ENCODE measurements at regions not wholly inside any gene's neighbourhood (a gene's known extent, or its start where the extent isn't known, plus 50 kb on each side); places are given as distances from the start of the nearest gene placed in this dataset.

GRCh38 chr22:44610071-44610470 is 91.9 kb upstream of the PRR5 start:
- CTCF ChIA-PET (ENCODE audit: low intra/inter-chr PET ratio), result no interaction called here
- TF ChIP-seq TCF7L2 (IDR thresholded peaks at IDR 0.05; ENCODE audit: low read depth, low read length) (no peak), ZNF707 (CRISPR knock-in tag; conservative IDR thresholded peaks at IDR 0.05) (no peak), RFX7 (CRISPR knock-in tag; IDR thresholded peaks at IDR 0.05) (no peak), ZBTB7A (IDR thresholded peaks at IDR 0.05; ENCODE audit: borderline replicate concordance, control insufficient read depth, low read depth, low read length) (no peak), ARID1B (IDR thresholded peaks at IDR 0.05) (no peak), FUS (optimal IDR thresholded peaks at IDR 0.05; ENCODE audit: low read depth, low read length) (no peak), KAT2B (IDR thresholded peaks at IDR 0.05; ENCODE audit: low read depth, low read length) (no peak), E2F3 (CRISPR knock-in tag; IDR thresholded peaks at IDR 0.05) (no peak), TCF7 (IDR thresholded peaks at IDR 0.05; ENCODE audit: borderline replicate concordance) (no peak), HOMEZ (CRISPR knock-in tag; IDR thresholded peaks at IDR 0.05) (no peak)
- Histone ChIP-seq H2AFZ (ENCODE audit: low read depth, low read length) (no peak overlapping the region), H3K9me3 (replicated peaks; ENCODE audit: control insufficient read depth, insufficient read depth, low read depth, low read length) (no peaks in the 10 kb centered on the region), H3K36me3 (ENCODE audit: control insufficient read depth, insufficient read depth, low read length) (no peaks in the 10 kb centered on the region), H3K4me2 (ENCODE audit: insufficient read depth, low read length) (no peak overlapping the region), H3K27me3 (ENCODE audit: control insufficient read depth in 2 of 2, insufficient read depth in 2 of 2, low read length in 2 of 2) (peaks cover 0 to 32% of the 10 kb centered on the region in 2 experiments; a peak in 1 of 5 replicates), H3K4me1 (replicated peaks in 1 of 2; ENCODE audit: control insufficient read depth in 2 of 2, insufficient read depth in 2 of 2, low read length in 2 of 2) (no peaks in the 10 kb centered on the region; a peak in 1 of 5 replicates), H3K9me1 (ENCODE audit: control insufficient read depth, insufficient read depth, low read length) (no peaks in the 10 kb centered on the region), H4K20me1 (replicated peaks; ENCODE audit: control insufficient read depth, insufficient read depth, low read length) (no peaks in the 10 kb centered on the region), H3K9ac (ENCODE audit: insufficient read depth in 1 of 2, low read depth in 2 of 2, low read length in 2 of 2) (no peak overlapping the region), H3K27ac (ENCODE audit: extremely low read depth, low read depth, low read length) (no peak overlapping the region), H3K79me2 (ENCODE audit: control insufficient read depth, insufficient read depth, low read length) (no peaks in the 10 kb centered on the region), H3K4me3 (no peak overlapping the region)
- in situ Hi-C loops (cut with MboI) (no loop called here), intact Hi-C loops (cut with micrococcal nuclease) (no loop called here)
- no TSS peak for BruUV-seq (replicated peaks)
- ATAC-seq, result no peak
- POLR2A ChIA-PET, result interaction anchor here (1.1 kb wide), 1 partner anchor 12 kb away, joined by 5 read pairs; no protein-coding TSS in a partner anchor
- no peak for FAIRE-seq
- DNase-seq (ENCODE audit: extremely low read depth in 1 of 4, low spot score in 3 of 4), result no peak
- WGBS (ENCODE audit: insufficient coverage, low coverage, missing lambda C conversion rate), result 0% methylated on average over 5 of the region's 8 CpGs

Measured in K562 (cell line).